NCI-H526 treated with DMSO at 0.1 percent for 48 hours (cell line): ENCODE measurements at regions not wholly inside any gene's neighbourhood (a gene's known extent, or its start where the extent isn't known, plus 50 kb on each side); places are given as distances from the start of the nearest gene placed in this dataset.

Experiments used
- DNase-seq: peaks from one replicate; lab custom pipeline; 2025; lab: John Stamatoyannopoulos, UW

DNA sequence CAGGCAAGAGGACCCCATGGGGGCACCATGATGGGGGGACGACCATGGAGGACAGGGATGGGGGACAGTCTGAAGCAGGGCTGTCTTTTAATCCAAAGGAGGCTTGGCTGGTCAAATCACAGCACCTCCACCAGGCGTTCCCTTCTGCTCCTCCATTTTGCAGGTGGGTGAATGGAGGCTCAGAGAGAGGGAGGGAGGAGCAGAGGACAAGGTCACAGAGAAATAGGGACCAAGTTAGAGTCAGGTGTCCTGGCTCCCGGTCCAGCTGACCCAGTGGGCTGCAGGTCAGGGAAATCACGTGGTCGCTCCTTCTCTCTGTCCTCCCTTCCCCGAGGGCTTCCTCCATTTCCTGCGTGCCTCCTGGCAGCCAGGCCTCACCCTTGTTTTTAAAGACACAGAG lies 156.4 kb upstream of the SMIM23 start:
- no peak for DNase-seq

DNA sequence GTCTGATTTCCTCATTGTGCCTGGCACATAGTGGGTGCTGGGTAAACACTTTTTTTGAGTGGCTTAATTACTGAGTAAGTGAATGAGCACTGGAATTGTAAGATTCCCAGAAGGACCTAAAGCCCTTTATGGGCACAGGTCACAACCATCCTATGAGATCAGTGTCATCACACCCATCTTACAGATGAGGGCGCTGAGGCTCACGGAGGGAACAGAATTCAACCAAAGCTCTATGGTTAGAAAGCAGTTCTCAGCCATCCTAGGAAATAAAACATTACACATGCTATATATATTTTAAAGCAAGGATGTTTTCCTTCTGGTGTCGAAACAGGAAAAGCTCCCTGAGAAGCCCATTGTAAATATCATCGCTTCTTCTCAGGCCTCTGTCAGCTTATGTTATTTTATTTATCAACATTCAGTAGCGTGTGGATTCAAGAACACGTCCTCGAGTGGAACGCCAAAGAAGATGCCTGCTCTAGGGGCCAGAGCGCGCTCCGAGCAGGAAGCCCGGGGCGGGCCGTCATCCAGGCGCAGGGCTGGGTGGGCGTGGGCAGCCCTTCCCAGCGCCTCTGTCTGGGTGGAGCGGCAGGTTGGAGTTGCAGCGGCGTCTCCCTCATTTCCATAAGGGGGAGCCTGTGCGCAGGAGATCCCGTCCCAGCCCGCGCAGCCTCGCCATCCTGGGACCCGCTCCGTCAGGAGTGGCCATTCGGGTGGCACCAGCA lies 155.8 kb upstream of the SMIM23 start:
- DNase-seq = peak; percentile 22

DNA sequence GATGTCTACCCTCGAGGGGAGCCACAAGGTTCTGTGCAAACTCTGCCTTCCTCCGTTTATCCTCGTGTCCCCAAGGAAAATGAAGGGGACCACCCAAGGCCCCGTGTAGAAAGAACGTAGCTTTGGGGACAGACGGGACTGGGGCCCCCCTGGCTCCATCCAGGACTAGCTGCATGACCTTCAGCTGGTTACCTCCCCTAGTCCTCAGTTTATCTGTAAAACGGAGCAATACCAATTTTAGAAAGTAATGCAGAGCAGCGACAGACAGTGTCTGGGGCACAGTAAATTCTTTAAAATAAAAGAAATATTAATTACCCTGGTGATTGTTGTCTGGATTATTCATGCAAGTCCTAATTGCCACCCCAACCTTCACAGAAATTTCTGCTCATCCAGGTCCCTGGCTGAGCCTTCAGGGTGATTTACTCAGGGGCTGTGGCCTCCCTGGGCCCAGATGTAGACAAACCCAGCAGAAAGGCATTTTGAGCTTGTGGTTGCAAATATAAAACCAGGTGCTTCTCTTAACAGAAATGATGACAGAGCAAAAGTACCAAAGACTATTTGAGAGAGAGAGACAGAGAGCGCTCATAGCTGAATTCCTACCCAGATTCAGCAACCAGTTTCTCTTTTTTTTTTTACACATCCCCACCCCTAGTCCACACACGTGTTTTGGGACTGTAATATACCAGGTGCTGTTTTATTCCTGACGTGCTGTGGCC lies 155.1 kb upstream of the SMIM23 start:
- DNase-seq = no peak

DNA sequence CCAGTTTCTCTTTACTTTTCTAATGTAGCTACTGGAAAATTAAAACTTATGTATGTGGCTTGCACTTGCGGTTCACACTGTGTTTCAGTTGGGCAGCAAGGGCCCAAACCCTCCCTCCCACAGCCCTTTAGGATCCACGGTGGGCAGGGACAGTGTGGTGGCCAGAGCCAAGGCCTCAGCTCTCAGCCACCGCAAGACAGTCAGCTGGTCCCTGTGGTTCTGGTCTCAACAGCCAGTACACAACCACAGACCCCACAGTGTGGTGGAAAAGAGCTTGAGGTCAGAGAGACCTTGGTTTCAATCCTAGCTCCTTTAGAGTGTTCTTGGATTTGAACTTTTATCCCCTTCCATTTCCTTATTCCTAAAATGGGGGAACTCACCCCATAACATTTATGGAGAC lies 153.0 kb upstream of the SMIM23 start:
- no peak for DNase-seq

DNA sequence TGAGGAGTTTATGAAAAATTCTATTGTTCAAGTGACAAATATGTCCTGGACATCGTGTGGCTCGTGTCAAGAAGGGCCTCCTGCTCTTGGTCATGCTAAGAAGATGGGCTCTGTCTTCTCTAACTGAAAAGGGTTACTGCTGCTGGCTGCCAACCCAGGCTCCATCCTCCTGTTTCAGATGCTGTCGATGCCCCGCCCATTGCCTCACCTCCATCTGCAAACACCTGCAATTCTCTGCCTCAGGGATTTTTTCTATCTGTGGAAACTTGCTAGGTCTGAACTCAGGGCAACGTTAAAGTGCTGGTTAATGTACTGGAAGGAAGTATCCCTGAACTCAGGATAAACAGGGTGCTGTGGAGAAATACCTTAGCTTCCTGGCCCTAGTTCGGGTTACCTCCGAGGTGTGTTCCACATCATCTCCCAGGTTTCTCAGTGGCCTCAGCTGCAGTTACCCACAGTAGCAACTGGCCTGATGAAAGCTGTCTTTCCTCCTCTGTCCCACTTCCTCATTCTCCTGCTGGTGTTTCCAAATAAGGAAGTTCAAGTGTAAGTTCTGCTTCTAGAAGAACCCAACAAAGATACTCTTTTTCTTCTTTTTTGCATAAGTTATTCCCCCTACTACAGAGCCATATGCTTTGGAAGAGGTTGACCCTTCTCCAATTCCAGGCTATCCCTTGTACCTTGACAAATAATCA lies 151.7 kb upstream of the SMIM23 start:
- DNase-seq = no peak

DNA sequence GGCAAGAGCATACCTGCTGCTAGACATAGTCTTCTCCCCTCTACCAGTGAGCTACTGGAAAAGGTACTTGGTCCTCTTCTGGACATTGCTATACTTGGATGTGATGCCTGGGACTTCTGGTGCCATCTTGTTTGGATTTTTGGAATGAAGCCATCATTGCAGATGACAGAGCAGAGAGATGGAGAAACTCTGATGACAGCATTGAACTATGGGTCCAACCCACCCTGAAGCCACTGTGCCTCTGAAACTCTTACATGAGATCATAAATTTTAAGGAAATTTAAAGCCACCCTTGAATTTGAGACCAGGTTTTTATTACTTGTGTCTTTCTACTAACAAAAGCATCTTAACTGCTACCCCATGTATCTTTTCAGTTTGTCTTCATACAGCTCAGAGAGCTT lies 151.1 kb upstream of the SMIM23 start:
- DNase-seq = no peak

DNA sequence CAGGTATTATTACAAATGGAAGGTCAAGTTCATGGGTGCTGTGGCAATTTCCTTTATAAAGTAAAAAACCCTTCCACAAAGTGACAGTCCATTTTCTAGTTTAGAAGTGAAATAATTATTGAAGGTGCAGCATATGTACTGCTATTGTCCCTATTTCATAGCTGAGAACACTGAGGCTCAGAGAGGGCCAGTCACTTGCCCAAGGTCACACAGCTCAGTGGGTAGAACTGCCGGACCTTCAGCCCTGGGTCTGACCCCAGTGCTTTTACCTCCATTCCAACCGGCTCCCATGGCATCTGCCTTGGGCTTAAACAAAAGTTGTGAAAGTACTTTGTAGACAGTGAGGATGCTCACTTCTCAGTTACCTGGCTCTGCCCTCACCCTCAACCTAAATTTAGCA lies 150.6 kb upstream of the SMIM23 start:
- no peak for DNase-seq

DNA sequence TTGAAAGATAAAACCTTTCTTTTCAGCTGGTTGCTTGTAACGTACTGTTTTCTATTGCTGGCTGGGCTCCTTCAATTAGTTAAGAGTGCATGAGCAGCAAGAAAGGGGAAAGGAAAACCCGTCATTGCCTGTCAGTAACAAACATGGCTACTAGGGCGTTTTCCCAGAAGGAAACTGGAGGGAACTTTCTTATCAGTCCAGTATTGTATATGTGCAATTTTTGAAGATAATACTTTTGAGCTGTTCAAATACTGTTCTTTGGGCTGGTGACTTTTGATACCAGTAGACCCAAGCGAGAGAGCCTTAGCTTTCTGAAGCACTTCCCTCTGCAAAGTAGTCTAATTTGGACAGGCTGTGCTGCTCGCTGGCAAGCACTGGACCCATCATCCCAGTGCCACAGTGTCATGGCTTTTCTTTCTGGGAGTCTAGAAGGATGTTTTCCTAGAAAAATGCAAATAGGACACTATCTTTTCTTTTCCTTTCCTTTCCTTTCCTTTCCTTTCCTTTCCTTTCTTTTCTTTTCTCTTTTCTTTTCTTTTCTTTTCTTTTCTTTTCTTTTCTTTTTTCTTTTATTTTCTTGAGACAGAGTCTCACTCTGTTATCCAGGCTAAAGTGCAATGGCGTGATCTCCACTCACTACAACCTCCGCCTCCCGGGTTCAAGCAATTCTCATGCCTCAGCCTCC lies 149.9 kb upstream of the SMIM23 start:
- no peak for DNase-seq

DNA sequence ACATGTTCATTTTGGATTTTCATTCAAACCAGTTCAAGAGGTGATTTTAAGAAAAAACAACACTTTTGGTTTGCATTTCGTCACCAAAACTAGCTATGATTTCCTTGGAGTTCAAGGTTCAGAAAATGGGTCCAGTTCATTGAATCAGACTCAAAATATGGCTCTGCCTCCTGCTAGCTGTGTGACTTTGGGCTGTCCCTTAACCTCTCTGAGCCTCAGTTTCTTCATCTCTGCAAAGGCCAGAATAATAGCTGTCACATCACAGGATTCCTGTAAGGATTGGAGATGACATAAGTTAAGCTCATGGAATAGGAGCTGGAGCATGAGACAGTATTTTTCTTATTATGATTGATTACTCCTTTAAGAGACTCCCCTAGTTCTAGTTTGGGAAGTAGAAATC lies 147.8 kb upstream of the SMIM23 start:
- DNase-seq = no peak

DNA sequence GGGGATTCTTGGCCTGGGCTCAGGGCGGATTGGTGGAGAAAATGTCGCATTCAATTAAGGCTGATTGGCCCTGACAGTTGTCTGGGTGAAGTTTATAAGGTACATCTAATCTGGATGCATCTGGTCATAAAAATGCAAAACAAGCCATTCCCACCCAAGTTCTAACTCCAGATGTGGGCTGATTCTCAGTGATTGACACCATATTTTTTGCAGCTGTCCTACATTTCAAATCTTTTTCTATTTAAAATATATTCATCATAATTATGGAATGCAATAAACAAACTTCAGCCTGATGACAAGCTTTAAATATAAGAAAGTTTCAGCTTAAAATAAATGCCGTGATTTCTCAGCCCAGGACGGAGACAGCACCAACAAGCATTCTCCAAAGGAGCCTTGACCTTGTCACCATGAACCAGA lies 146.4 kb upstream of the SMIM23 start:
- DNase-seq = no peak

DNA sequence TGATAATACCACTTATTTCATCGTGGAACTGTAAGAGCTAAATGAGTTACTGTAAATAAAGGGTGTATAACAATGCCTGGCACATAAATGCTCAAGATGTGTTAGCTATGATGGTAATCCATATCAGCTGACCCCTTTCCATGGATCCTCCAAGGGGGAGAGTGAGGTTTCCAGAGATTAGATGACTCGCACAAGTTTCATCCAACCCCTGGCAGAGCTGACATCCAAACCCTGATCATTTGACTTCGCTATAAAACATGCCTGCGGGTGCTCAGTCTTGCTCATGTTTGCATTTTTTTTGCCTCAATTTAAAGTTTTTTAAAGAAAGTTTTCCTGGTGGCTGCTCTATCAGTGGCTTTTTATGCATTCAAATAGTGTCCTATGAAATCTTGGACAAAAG lies 145.7 kb upstream of the SMIM23 start:
- DNase-seq = no peak

DNA sequence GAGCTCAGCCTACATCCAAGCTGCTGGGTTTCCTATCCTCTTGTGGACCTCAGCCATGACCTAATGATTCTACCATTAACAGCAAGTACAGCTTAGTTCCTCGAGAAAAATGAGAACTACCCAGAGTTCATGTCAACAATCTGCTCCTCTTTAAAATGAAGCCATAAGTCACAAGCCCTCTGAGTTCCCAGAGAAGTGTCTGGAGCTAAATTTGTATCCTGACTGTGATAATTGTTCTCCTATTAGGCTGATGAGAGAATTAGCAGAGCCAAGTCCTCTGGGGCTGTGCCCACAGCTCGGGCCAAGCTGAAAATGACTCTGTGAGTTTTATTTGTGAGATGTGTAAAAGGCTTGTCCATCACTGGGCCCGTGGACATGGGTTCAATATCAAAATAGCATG lies 145.1 kb upstream of the SMIM23 start:
- no peak for DNase-seq

DNA sequence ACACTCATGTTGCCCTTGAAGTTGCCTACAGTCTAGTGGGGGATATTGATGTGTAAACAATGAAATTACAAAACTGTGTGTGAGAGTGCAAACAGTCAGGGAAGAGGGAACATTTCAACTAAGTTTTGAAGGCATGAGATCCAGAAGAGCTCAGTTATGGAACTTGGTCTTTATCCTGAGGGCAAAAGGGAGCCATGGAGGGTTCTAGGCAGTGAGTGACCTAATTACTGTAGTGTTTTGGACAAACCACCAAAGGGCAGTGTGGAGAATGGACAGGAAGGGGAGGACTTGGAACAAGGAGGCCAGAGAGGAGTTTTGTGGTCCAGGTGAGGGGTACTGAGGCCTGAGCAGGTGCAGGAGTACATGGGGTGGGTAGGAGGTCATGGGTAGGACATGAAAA lies 143.7 kb upstream of the SMIM23 start:
- no peak for DNase-seq

DNA sequence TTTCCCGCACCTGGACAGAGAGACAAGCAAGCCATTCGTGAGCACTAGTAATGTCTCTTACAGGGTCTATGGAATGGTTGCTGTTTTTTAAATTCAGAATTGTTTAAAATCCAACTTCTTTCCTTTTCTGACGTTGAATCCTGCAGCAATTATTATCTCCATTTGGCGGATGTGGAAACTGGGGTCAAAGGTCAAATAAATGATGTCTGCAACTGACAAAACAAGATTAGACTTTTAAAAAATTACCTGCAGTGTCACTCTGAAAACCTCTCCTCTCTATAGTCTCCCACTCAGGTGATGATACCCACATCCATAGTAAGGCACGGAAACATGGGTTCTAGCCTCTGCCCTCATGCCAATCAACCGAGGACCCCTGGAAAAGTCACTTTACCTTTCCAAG lies 142.7 kb upstream of the SMIM23 start:
- DNase-seq = no peak

DNA sequence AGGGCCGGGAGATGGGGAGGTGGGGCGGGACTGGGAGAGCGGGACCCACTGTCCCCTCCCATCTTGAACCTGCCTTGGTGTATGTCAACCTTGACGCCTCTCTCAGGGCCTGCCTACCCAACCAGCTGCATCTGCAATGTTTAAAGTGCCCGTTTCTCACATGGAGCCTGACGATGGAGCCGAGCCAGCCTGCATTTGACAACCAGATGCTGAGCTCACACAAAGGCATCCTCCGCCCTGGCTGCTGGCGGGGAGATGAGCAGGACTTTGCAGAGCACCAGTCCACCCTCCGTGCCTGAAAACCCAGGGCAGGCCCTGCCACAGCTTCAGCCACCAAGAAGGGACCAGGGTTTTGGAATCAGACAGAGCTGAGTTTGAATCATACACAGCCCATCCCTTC lies 141.1 kb upstream of the SMIM23 start:
- no peak for DNase-seq

DNA sequence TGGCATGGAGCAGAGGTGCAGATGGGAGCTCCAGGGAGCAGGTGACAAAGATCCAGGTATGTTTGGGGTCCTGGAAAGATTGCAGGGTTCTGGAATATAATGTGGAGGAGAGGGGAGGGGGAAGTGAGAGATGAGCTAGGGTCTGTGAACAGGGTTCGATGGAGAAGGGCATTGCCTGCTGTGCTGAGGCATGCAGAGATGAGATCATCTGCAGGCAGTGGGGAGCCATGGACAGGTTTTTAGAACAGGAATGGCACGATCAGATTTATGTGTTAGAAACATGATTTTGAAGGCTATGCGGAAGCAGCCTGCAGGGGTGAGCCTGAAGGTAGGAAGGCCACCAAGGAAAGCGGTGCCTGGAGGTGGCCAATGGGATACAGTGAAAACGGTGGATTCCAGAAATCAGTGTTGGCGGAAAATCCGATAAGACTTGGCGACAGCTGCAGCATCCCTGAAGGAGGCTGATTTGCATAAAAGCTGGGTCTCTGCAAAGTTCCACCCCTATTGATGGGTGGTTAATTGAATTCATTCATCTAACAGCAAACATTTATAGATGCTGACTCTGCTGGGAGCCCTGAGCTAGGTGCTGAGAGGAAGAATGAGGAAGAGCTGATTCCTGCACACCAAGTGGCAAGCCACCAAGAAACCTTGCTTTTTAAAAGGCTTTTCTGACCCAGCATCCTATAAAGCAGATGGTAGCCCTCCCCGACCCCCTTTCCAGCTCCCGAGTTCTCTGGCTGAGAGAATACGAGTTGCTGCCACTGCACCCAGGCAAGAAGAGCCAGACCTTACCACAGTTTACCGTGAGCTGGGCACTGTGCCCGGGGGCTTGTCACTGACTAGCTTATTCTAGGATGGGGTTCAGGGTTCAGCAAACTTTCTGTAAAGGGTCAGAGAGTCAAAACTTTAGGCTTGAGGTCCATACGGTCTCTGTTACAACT lies 139.2 kb upstream of the SMIM23 start:
- DNase-seq = no peak

DNA sequence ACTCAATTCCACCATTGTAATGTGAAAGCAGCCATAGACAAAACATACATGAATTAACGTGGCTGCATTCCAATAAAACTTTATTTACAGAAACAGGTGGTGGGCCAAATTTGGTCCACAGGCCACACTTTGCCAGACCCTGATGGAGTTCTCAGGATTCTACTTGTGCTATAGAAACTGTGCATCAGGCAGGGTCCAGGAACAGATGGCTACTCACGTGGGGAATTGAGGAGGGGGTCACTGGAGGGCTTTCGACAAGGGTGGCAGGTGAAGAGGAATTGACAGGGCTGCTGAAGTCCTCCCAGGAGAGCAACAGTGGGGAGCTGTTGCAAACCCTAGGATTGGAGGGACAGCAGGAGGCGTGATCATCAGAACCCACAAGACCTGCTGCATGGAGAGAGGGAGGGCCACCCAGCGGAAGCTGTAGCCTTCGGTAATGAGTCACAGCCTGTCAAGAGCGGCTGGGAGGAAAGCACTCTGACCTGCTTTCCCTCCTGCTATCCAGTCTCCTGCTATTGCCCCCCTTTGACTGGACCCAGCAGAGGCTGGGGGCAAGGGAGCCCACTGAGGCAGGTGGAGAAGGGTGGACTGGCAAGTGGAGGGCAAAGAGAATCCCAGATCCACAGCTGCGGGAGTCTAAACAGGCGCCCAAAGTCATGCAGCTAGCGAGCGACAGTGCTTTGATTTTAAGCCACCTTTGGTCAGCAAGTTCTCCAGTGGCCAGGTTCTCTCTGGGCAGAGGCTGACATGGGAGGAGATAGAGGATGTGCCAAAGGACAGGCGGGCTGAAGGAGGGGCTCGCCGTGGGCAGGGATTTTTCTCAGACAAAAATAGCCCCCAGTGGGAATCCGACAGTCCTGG lies 138.3 kb upstream of the SMIM23 start:
- DNase-seq = no peak

DNA sequence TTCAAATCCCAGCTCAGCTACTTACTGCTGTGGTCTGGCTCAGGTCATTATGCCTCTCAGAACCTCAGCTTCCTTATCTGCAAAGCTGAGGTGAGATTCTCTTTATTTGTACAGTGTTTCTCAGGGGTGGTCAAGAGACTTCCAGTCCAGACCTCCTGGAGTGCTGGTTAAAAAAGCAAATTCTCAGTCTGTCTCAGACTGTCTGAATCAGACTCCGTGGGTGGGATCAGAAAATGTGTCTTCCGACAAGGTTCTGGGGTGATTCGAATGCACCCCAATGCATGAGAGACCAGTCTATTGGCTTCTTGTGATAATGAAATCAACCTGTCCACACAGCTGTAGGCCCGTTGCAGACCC lies 137.7 kb upstream of the SMIM23 start:
- DNase-seq = no peak

DNA sequence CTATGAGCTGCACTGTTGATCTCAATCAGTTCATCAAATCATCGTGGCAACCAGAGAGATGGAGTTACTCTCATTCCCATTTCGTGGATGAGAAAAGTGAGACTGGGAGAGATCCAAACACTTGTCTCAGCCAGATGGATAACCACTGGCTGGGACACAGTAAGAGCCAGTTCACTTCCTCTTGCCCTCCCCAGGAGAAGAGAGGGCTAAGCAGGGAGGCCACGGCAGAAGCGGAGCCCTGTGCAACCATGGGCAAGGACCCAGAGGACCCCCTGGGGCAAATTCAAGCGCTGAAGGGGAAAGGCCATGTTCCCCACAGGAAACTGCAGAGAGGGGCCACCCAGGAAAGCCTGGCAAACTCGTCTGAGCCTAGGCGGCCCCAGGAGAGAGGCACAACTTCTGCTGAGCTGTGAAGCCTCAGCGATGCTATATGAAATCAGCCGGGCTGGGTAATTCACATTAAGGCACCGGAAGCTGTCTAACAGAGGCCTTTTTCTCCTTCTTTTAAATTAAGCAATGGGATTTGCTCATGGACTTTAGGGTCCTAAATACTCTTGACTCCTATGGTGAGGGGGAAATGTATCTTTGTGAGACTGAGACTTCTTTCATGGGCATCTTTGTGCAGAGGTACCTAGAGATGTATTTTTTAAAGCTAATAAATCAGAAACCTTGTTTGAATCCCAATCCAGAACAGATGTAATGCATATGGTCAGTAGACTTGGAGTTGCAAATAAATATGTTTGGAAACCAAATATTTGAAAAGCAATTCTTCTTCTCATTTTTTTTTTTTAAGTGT lies 137.1 kb upstream of the SMIM23 start:
- no peak for DNase-seq

DNA sequence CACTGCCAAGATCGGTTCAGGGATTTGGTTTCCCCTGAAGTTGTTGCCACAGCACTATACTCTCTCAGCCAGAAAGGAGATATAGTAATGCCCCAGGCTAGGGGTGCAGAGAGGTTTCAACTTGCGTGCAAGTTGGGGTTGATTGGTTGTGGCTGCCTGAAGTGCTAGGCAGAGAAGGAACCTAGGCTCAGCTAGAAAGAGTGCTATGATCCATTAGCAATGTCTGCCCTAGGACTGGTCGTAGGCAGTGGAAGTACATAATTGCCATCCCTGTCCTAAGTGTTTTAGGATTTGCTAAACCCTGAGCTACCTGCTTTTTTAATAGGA lies 136.6 kb upstream of the SMIM23 start:
- DNase-seq = no peak
